SU-DHL-6 (cell line): ENCODE measurements at regions not wholly inside any gene's neighbourhood (a gene's known extent, or its start where the extent isn't known, plus 50 kb on each side); places are given as distances from the start of the nearest gene placed in this dataset.

Experiments
- EZH2phosphoT487 ChIP-seq: fragments of 200-600 bp; sonication (generic), shearing (Covaris generic); conservative IDR thresholded peaks from 2 replicates; pipeline ENCODE4 v1.6.1; 2018; ENCODE audit warnings: mild to moderate bottlenecking, antibody characterized with exemption, low read length, moderate library complexity, mixed read lengths
- TF ChIP-seq, protein P1 (sequence below): fragments of 200-600 bp; sonication (generic); IDR thresholded peaks from one replicate; pipeline ENCODE4 v1.5.1; 2017; ENCODE audit warnings: antibody characterized with exemption, mild to moderate bottlenecking, low read length, moderate library complexity; ENCODE audit not compliant: insufficient read depth, poor library complexity, severe bottlenecking

DNA sequence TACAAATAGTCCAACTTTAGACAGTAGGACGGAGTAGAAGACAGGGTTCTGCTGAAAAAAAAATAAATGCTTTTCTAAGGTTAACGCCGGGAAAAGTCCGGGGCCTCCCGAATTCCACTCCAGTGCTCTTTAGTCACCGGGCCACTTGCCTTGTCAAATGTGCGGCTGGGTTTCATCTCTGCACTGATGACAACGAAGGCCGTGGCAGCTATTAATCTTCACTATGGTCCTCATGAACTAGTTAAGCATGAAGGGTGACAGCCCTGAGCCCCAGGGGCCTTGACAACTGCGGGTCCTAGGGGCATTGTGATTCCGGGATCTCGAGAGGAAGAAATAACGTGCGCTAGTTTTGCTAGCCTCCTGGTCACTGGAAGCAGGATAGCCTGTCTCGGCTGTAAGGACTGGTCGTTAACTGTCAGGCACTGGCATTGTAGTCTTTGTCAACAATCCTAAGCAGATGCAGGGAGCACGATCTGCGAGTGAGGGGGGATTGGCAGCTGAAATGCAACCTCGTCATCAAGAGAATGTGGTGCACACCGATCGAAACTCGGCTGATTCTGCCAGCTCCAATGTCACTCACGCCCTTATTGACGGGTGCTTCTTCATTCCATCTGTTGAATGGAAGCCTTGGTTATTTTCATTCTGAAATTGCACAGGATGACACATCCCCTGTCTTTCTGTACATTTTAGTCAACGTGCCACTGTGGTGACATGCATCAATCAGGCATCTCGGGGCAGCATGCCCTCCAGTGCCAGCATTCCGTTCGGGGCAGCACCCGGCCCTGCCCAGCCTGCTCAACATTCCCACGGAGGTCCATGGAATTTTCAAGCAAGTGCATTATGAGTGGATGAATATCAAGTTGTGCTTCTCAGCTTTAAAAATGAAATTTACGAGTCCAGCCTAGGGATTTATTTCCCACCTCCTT, 51.6 kb upstream of the MGMT start:
- TF ChIP-seq, protein P1, sequence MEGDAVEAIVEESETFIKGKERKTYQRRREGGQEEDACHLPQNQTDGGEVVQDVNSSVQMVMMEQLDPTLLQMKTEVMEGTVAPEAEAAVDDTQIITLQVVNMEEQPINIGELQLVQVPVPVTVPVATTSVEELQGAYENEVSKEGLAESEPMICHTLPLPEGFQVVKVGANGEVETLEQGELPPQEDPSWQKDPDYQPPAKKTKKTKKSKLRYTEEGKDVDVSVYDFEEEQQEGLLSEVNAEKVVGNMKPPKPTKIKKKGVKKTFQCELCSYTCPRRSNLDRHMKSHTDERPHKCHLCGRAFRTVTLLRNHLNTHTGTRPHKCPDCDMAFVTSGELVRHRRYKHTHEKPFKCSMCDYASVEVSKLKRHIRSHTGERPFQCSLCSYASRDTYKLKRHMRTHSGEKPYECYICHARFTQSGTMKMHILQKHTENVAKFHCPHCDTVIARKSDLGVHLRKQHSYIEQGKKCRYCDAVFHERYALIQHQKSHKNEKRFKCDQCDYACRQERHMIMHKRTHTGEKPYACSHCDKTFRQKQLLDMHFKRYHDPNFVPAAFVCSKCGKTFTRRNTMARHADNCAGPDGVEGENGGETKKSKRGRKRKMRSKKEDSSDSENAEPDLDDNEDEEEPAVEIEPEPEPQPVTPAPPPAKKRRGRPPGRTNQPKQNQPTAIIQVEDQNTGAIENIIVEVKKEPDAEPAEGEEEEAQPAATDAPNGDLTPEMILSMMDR: no peak
- no peak for TF ChIP-seq EZH2phosphoT487
